GM12878 (cell line): ENCODE measurements at regions not wholly inside any gene's neighbourhood (a gene's known extent, or its start where the extent isn't known, plus 50 kb on each side); places are given as distances from the start of the nearest gene placed in this dataset.

Source experiments
- ATAC-seq: fragments of 200-7000 bp; cut with Tn5 transposase; 3 replicates; pipeline ENCODE4 v1.9.1; 2020; ENCODE audit warnings: mild to moderate bottlenecking, moderate library complexity
- BruUV-seq: library from RNA; stranded (reverse); fragments of 400-500 nt; replicated peaks from 2 replicates; lab custom pipeline; 2021; lab: Mats Ljungman, UMichigan
- CTCF ChIA-PET: fragments of 300-600 bp; sonication (Branson Sonifier 250); formaldehyde crosslinking; extraction: SDS; loops from one replicate; lab custom pipeline; 2021; ENCODE audit warnings: inconsistent platforms; lab: Yijun Ruan, JAX
- POLR2A ChIA-PET: fragments of 350-600 bp; formaldehyde crosslinking; extraction: SDS; loops from one replicate; lab custom pipeline; 2021; ENCODE audit warnings: inconsistent platforms; lab: Charles Lee
- RAD21 ChIA-PET: fragments of 300-600 bp; sonication (Branson Sonifier 250); formaldehyde crosslinking; loops from one replicate; lab custom pipeline; 2023; ENCODE audit warnings: antibody characterized with exemption; ENCODE audit not compliant: unreplicated experiment; lab: Charles Lee
- SMC1A ChIA-PET: fragments of 300-600 bp; sonication (Branson Sonifier 250); formaldehyde crosslinking; loops from one replicate; lab custom pipeline; 2023; ENCODE audit not compliant: unreplicated experiment, uncharacterized antibody; lab: Charles Lee
- DNase-seq: peaks from one replicate; pipeline ENCODE4 v3.0.0-alpha.2; 2011; ENCODE audit warnings: low read depth, low spot score
- FAIRE-seq: peaks from 3 replicates; lab custom pipeline; 2011; peaks lifted over from hg19 to GRCh38; lab: Jason Lieb, UNC
- H2AFZ ChIP-seq: 2 replicates; pipeline ENCODE4 v1.6.0; 2011; ENCODE audit warnings: low read depth, low read length, control low read depth; ENCODE audit not compliant: control insufficient read depth
- H3K27ac ChIP-seq: 2 replicates; pipeline ENCODE4 v1.5.1; 2011; ENCODE audit warnings: control low read depth; ENCODE audit not compliant: control insufficient read depth, insufficient read depth
- H3K27me3 ChIP-seq, 2 experiments: replicated peaks in 1 of 2; 2 replicates each; pipeline versions ENCODE4 v1.6.0 to v1.6.1; 2011; ENCODE audit warnings: low read length in 1 of 2; ENCODE audit not compliant: control insufficient read depth in 2 of 2, insufficient read depth in 2 of 2
- H3K36me3 ChIP-seq, 2 experiments: 2 replicates each; pipeline ENCODE4 v1.5.1; 2011; ENCODE audit warnings: low read length in 1 of 2; ENCODE audit not compliant: control insufficient read depth in 2 of 2, insufficient read depth in 2 of 2
- H3K4me1 ChIP-seq: 2 replicates; pipeline ENCODE4 v1.6.1; 2011; ENCODE audit warnings: mild to moderate bottlenecking, low read length, moderate library complexity, mixed read lengths; ENCODE audit not compliant: control insufficient read depth, insufficient read depth
- H3K4me2 ChIP-seq: 2 replicates; pipeline ENCODE4 v1.6.0; 2011; ENCODE audit warnings: control low read depth; ENCODE audit not compliant: control insufficient read depth, insufficient read depth
- H3K4me3 ChIP-seq: fragments of 200-600 bp; sonication (generic); 2 replicates; pipeline ENCODE4 v1.5.1; 2016
- H3K79me2 ChIP-seq: 2 replicates; pipeline ENCODE4 v1.6.0; 2011; ENCODE audit warnings: low read length; ENCODE audit not compliant: control insufficient read depth, insufficient read depth
- H3K9ac ChIP-seq: 2 replicates; pipeline ENCODE4 v1.8.0; 2011; ENCODE audit warnings: low read length, control low read depth, mixed read lengths; ENCODE audit not compliant: control insufficient read depth, insufficient read depth
- H3K9me3 ChIP-seq: replicated peaks from 3 replicates; pipeline ENCODE4 v1.5.1; 2011; ENCODE audit warnings: mild to moderate bottlenecking, low read length; ENCODE audit not compliant: control insufficient read depth, insufficient read depth
- H4K20me1 ChIP-seq: 2 replicates; pipeline ENCODE4 v1.6.0; 2011; ENCODE audit not compliant: control insufficient read depth, insufficient read depth
- BCL11A ChIP-seq: IDR thresholded peaks from 2 replicates; pipeline ENCODE4 v1.6.1; 2011; ENCODE audit warnings: low read depth, low read length
- CBFB ChIP-seq: IDR thresholded peaks from 2 replicates; pipeline ENCODE4 v1.6.1; 2016; ENCODE audit warnings: antibody characterized with exemption, low read depth
- IKZF2 ChIP-seq, 2 experiments: fragments of 450-650 bp; IDR thresholded peaks; 2 replicates each; pipeline ENCODE4 v1.6.1; 2017; ENCODE audit warnings: mild to moderate bottlenecking in 2 of 2, moderate library complexity in 2 of 2
- MXI1 ChIP-seq: fragments of 150-350 bp; IDR thresholded peaks from 2 replicates; pipeline ENCODE4 v1.6.1; 2011; ENCODE audit warnings: low read depth, mild to moderate bottlenecking, inconsistent platforms, low read length, improper control_type of control experiment
- NR2C2 ChIP-seq: IDR thresholded peaks from 2 replicates; pipeline ENCODE4 v1.6.1; 2011; ENCODE audit warnings: borderline replicate concordance, low read depth; ENCODE audit not compliant: control insufficient read depth, insufficient read length
- SIN3A ChIP-seq: IDR thresholded peaks from 2 replicates; pipeline ENCODE4 v1.6.1; 2012; ENCODE audit warnings: low read depth, low read length, improper control_type of control experiment
- SIX5 ChIP-seq: IDR thresholded peaks from 2 replicates; pipeline ENCODE4 v1.6.1; 2011; ENCODE audit warnings: mild to moderate bottlenecking, low read depth, low read length, moderate library complexity; ENCODE audit not compliant: severe bottlenecking
- SMARCA5 ChIP-seq: fragments of 450-650 bp; IDR thresholded peaks from 2 replicates; pipeline ENCODE4 v1.6.1; 2017; ENCODE audit warnings: mild to moderate bottlenecking
- TAF1 ChIP-seq: IDR thresholded peaks from 2 replicates; pipeline ENCODE4 v1.6.1; 2011; ENCODE audit warnings: mild to moderate bottlenecking, low read depth, low read length, borderline replicate concordance
- YBX1 ChIP-seq: fragments of 450-650 bp; IDR thresholded peaks from 2 replicates; pipeline ENCODE4 v1.6.1; 2016; ENCODE audit warnings: antibody characterized with exemption
- WGBS: methylation state at CpG from one replicate; pipeline ENCODE4 v1.1.6; 2016; ENCODE audit warnings: low lambda C conversion rate; ENCODE audit not compliant: insufficient replicate concordance, insufficient coverage; ENCODE audit errors: missing lambda C conversion rate; 5-methylcytosine and 5-hydroxymethylcytosine counted together
- in situ Hi-C: fragments of 300-500 bp; cut with MboI; formaldehyde crosslinking; loops from 9 replicates; pipeline ENCODE4 v1.14.3; 2018; ENCODE audit warnings: mixed read lengths
- intact Hi-C: fragments of 100-400 bp; cut with micrococcal nuclease; formaldehyde crosslinking; loops from one replicate; pipeline ENCODE4 v1.14.2; 2022; ENCODE audit not compliant: unreplicated experiment
- TF ChIP-seq, protein P1 (sequence below): IDR thresholded peaks from 2 replicates; pipeline ENCODE4 v1.6.1; 2011; ENCODE audit warnings: low read depth, low read length, improper control_type of control experiment, borderline replicate concordance
- TF ChIP-seq, protein P2 (sequence below): fragments of 450-650 bp; IDR thresholded peaks from 2 replicates; pipeline ENCODE4 v1.6.1; 2016; ENCODE audit warnings: mild to moderate bottlenecking, moderate library complexity, borderline replicate concordance
- TF ChIP-seq, protein P3 (sequence below): fragments of 450-650 bp; IDR thresholded peaks from 2 replicates; pipeline ENCODE4 v1.6.1; 2017; ENCODE audit warnings: mild to moderate bottlenecking, moderate library complexity

DNA sequence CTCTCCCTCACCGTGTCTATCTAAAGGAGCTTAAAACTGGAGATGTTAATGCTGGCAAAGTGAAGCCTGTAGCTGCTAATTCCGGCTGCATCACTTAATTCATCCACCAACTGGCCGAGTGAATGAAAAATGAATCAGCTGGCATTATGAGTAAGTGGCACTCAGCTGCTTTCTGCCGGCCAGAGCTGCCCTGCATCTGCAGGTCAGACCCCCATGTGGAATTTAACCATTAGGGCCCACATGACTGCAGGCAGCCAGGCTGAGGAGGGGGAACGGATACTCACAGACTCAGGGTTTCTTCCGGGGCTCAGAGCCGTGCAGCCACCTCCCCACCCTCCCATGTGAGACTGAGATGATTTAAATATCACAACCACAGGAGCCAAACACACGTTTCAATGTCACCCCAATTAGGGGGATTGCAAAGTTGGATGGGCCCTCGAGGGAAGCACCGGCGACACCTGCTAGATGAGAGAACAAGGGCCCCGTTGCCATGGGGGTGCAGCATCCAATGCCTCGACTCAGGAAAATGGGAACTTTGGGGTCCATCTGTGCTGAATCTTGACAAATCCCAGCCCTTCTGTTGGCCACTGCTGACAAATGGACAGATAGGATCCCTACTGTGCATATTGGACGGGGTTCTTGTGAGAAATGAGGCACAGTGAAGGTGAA is 115.6 kb upstream of the ALDH1B1 start:
- ChIA-PET RAD21 (no interaction called here), CTCF (interaction anchor here (0.8 kb wide), 1 partner anchor 13 kb away, joined by 3 read pairs; no protein-coding TSS in a partner anchor), POLR2A (no interaction called here), SMC1A (no interaction called here)
- Histone ChIP-seq H3K27me3 (no peaks in the 10 kb centered on the region; a peak in 1 of 4 replicates), H3K9me3 (no peaks in the 10 kb centered on the region), H3K9ac (no peak overlapping the region), H3K27ac (no peak overlapping the region), H3K4me3 (no peak overlapping the region), H2AFZ (no peak overlapping the region), H3K36me3 (no peaks in the 10 kb centered on the region), H3K4me1 (no peaks in the 10 kb centered on the region), H3K79me2 (no peaks in the 10 kb centered on the region), H3K4me2 (no peak overlapping the region), H4K20me1 (no peaks in the 10 kb centered on the region)
- 29% methylated on average over 14 of the region's 14 CpGs for WGBS
- FAIRE-seq (no peak), DNase-seq (no peak), ATAC-seq (no peak)
- no TSS peak for BruUV-seq
- intact Hi-C loops: no loop called here
- no peak for TF ChIP-seq SIX5
- TF ChIP-seq BCL11A: no peak
- no peak for TF ChIP-seq MXI1
- TF ChIP-seq, protein P1, sequence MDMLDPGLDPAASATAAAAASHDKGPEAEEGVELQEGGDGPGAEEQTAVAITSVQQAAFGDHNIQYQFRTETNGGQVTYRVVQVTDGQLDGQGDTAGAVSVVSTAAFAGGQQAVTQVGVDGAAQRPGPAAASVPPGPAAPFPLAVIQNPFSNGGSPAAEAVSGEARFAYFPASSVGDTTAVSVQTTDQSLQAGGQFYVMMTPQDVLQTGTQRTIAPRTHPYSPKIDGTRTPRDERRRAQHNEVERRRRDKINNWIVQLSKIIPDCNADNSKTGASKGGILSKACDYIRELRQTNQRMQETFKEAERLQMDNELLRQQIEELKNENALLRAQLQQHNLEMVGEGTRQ: no peak
- TF ChIP-seq, protein P2, sequence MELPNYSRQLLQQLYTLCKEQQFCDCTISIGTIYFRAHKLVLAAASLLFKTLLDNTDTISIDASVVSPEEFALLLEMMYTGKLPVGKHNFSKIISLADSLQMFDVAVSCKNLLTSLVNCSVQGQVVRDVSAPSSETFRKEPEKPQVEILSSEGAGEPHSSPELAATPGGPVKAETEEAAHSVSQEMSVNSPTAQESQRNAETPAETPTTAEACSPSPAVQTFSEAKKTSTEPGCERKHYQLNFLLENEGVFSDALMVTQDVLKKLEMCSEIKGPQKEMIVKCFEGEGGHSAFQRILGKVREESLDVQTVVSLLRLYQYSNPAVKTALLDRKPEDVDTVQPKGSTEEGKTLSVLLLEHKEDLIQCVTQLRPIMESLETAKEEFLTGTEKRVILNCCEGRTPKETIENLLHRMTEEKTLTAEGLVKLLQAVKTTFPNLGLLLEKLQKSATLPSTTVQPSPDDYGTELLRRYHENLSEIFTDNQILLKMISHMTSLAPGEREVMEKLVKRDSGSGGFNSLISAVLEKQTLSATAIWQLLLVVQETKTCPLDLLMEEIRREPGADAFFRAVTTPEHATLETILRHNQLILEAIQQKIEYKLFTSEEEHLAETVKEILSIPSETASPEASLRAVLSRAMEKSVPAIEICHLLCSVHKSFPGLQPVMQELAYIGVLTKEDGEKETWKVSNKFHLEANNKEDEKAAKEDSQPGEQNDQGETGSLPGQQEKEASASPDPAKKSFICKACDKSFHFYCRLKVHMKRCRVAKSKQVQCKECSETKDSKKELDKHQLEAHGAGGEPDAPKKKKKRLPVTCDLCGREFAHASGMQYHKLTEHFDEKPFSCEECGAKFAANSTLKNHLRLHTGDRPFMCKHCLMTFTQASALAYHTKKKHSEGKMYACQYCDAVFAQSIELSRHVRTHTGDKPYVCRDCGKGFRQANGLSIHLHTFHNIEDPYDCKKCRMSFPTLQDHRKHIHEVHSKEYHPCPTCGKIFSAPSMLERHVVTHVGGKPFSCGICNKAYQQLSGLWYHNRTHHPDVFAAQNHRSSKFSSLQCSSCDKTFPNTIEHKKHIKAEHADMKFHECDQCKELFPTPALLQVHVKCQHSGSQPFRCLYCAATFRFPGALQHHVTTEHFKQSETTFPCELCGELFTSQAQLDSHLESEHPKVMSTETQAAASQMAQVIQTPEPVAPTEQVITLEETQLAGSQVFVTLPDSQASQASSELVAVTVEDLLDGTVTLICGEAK: no peak
- TF ChIP-seq YBX1: no peak
- no peak for TF ChIP-seq IKZF2 (IDR thresholded peaks at IDR 0.05)
- TF ChIP-seq NR2C2: no peak
- TF ChIP-seq CBFB: no peak
- TF ChIP-seq SMARCA5: no peak
- no peak for TF ChIP-seq SIN3A
- TF ChIP-seq TAF1: no peak
- TF ChIP-seq, protein P3, sequence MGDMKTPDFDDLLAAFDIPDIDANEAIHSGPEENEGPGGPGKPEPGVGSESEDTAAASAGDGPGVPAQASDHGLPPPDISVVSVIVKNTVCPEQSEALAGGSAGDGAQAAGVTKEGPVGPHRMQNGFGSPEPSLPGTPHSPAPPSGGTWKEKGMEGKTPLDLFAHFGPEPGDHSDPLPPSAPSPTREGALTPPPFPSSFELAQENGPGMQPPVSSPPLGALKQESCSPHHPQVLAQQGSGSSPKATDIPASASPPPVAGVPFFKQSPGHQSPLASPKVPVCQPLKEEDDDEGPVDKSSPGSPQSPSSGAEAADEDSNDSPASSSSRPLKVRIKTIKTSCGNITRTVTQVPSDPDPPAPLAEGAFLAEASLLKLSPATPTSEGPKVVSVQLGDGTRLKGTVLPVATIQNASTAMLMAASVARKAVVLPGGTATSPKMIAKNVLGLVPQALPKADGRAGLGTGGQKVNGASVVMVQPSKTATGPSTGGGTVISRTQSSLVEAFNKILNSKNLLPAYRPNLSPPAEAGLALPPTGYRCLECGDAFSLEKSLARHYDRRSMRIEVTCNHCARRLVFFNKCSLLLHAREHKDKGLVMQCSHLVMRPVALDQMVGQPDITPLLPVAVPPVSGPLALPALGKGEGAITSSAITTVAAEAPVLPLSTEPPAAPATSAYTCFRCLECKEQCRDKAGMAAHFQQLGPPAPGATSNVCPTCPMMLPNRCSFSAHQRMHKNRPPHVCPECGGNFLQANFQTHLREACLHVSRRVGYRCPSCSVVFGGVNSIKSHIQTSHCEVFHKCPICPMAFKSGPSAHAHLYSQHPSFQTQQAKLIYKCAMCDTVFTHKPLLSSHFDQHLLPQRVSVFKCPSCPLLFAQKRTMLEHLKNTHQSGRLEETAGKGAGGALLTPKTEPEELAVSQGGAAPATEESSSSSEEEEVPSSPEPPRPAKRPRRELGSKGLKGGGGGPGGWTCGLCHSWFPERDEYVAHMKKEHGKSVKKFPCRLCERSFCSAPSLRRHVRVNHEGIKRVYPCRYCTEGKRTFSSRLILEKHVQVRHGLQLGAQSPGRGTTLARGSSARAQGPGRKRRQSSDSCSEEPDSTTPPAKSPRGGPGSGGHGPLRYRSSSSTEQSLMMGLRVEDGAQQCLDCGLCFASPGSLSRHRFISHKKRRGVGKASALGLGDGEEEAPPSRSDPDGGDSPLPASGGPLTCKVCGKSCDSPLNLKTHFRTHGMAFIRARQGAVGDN: no peak
- in situ Hi-C loops: loop anchor here (10.0 kb wide), 1 partner anchor 58 kb away; no protein-coding TSS in a partner anchor
